Memory B cell (primary cell): ENCODE measurements at regions not wholly inside any gene's neighbourhood (a gene's known extent, or its start where the extent isn't known, plus 50 kb on each side); places are given as distances from the start of the nearest gene placed in this dataset.

Experiments
- ATAC-seq: fragments of 150-1000 bp; cut with Tn5 transposase; 2 replicates; pipeline ENCODE4 v1.10.0; 2021; ENCODE audit warnings: low read depth, mild to moderate bottlenecking, moderate library complexity
- DNase-seq, 2 donors: peaks; one replicate each; pipeline ENCODE4 v3.0.0; 2022; ENCODE audit warnings: low spot score in 2 of 2
- H3K27ac Mint-ChIP-seq: one replicate; pipeline ENCODE4 v1.8.0; 2022; ENCODE audit warnings: mild to moderate bottlenecking, moderate library complexity, mixed read lengths
- H3K27me3 Mint-ChIP-seq: one replicate; pipeline ENCODE4 v1.8.0; 2022; ENCODE audit warnings: mixed read lengths
- H3K36me3 Mint-ChIP-seq: one replicate; pipeline ENCODE4 v1.8.0; 2022; ENCODE audit warnings: mild to moderate bottlenecking, mixed read lengths
- H3K4me1 Mint-ChIP-seq: one replicate; pipeline ENCODE4 v1.8.0; 2022; ENCODE audit warnings: mixed read lengths
- H3K4me3 Mint-ChIP-seq: one replicate; pipeline ENCODE4 v1.8.0; 2022; ENCODE audit warnings: mild to moderate bottlenecking, moderate library complexity, mixed read lengths
- H3K9me3 Mint-ChIP-seq: one replicate; pipeline ENCODE4 v1.8.0; 2022; ENCODE audit warnings: mixed read lengths

GRCh38 chr1:57492586-57493226 is 68.8 kb upstream of the DAB1 start:
- no peak overlapping the region for H3K4me3 Mint-ChIP-seq
- H3K27ac Mint-ChIP-seq = no peak overlapping the region
- no peaks in the 10 kb centered on the region for H3K36me3 Mint-ChIP-seq
- H3K27me3 Mint-ChIP-seq = peaks cover 4% of the 10 kb centered on the region
- ATAC-seq (no peak), DNase-seq (no peak)
- peaks cover 5% of the 10 kb centered on the region for H3K9me3 Mint-ChIP-seq
- H3K4me1 Mint-ChIP-seq = no peaks in the 10 kb centered on the region

- H3K4me1 Mint-ChIP-seq = no peaks in the 10 kb centered on the region
- no peak overlapping the region for H3K4me3 Mint-ChIP-seq
- DNase-seq (no peak), ATAC-seq (no peak)
- no peak overlapping the region for H3K27ac Mint-ChIP-seq
- no peaks in the 10 kb centered on the region for H3K36me3 Mint-ChIP-seq
- H3K27me3 Mint-ChIP-seq = peaks cover 1% of the 10 kb centered on the region
- peaks cover 3% of the 10 kb centered on the region for H3K9me3 Mint-ChIP-seq
These were observed 65.6 kb upstream of the DAB1 start for GRCh38 chr1:57489358-57490036.

- ATAC-seq (no peak), DNase-seq (no peak)
- Mint-ChIP-seq H3K4me1 (no peaks in the 10 kb centered on the region), H3K9me3 (no peaks in the 10 kb centered on the region), H3K36me3 (no peaks in the 10 kb centered on the region), H3K27ac (no peak overlapping the region), H3K4me3 (no peak overlapping the region), H3K27me3 (peaks cover 3% of the 10 kb centered on the region)
These were observed 61.8 kb upstream of the DAB1 start for GRCh38 chr1:57485643-57486042.

GRCh38 chr1:57483954-57484353 is 60.1 kb upstream of the DAB1 start:
- Mint-ChIP-seq H3K4me1 (no peaks in the 10 kb centered on the region), H3K36me3 (no peaks in the 10 kb centered on the region), H3K9me3 (no peaks in the 10 kb centered on the region), H3K4me3 (no peak overlapping the region), H3K27me3 (peaks cover 2% of the 10 kb centered on the region), H3K27ac (no peak overlapping the region)
- no peak for DNase-seq
- ATAC-seq = no peak

GRCh38 chr1:57479471-57479870 is 55.6 kb upstream of the DAB1 start:
- Mint-ChIP-seq H3K9me3 (no peaks in the 10 kb centered on the region), H3K27me3 (peaks cover 3% of the 10 kb centered on the region), H3K4me3 (no peak overlapping the region), H3K27ac (no peak overlapping the region), H3K4me1 (no peaks in the 10 kb centered on the region), H3K36me3 (no peaks in the 10 kb centered on the region)
- ATAC-seq (no peak), DNase-seq (no peak)

GRCh38 chr1:57475366-57475765 is 51.5 kb upstream of the DAB1 start:
- H3K36me3 Mint-ChIP-seq = no peaks in the 10 kb centered on the region
- H3K27ac Mint-ChIP-seq = no peak overlapping the region
- H3K27me3 Mint-ChIP-seq = peaks cover 2% of the 10 kb centered on the region
- no peak overlapping the region for H3K4me3 Mint-ChIP-seq
- no peak for ATAC-seq
- H3K9me3 Mint-ChIP-seq = no peaks in the 10 kb centered on the region
- H3K4me1 Mint-ChIP-seq = no peaks in the 10 kb centered on the region
- DNase-seq = no peak

- H3K27ac Mint-ChIP-seq = no peak overlapping the region
- ATAC-seq = no peak
These were observed 50.4 kb upstream of the DAB1 start for GRCh38 chr1:57474137-57474750.

More at GRCh38 chr1:57474137-57474750, 50.4 kb upstream of the DAB1 start:
- no peak overlapping the region for H3K4me3 Mint-ChIP-seq
- peaks cover 2% of the 10 kb centered on the region for H3K27me3 Mint-ChIP-seq
- no peak for DNase-seq
- no peaks in the 10 kb centered on the region for H3K9me3 Mint-ChIP-seq
- H3K36me3 Mint-ChIP-seq = no peaks in the 10 kb centered on the region
- no peaks in the 10 kb centered on the region for H3K4me1 Mint-ChIP-seq
